Activated CD4-positive, alpha-beta T cell treated with anti-CD3 and anti-CD28 coated beads for 36 hours (primary cell): ENCODE measurements at regions not wholly inside any gene's neighbourhood (a gene's known extent, or its start where the extent isn't known, plus 50 kb on each side); places are given as distances from the start of the nearest gene placed in this dataset.
"Not testable (repeated sequence)": the region's sequence is repeated elsewhere in the genome, so short reads cannot be mapped to it uniquely, and the experiment has no call there.

Source experiments
- ATAC-seq: fragments of 200-7000 bp; cut with Tn5 transposase; one replicate; pipeline ENCODE4 v1.10.0; 2021; ENCODE audit warnings: mild to moderate bottlenecking, moderate library complexity
- CTCF ChIA-PET: fragments of 350-600 bp; sonication (Branson Sonifier 250); formaldehyde crosslinking; loops from one replicate; lab custom pipeline; 2021; ENCODE audit warnings: antibody characterized with exemption; lab: Charles Lee
- POLR2A ChIA-PET: fragments of 350-600 bp; sonication (Branson Sonifier 250); formaldehyde crosslinking; loops from one replicate; lab custom pipeline; 2021; ENCODE audit warnings: antibody characterized with exemption, inconsistent platforms; lab: Charles Lee
- DNase-seq: peaks from one replicate; pipeline ENCODE4 v3.0.0-alpha.2; 2020
- H3K27ac Mint-ChIP-seq: one replicate; pipeline ENCODE4 v1.8.0; 2021; ENCODE audit warnings: mixed read lengths
- H3K27me3 Mint-ChIP-seq: one replicate; pipeline ENCODE4 v1.8.0; 2021; ENCODE audit warnings: mixed read lengths
- H3K36me3 Mint-ChIP-seq: one replicate; pipeline ENCODE4 v1.8.0; 2021; ENCODE audit warnings: low read depth, mixed read lengths
- H3K4me1 Mint-ChIP-seq: one replicate; pipeline ENCODE4 v1.8.0; 2021; ENCODE audit warnings: mixed read lengths
- H3K4me3 Mint-ChIP-seq: one replicate; pipeline ENCODE4 v1.8.0; 2021; ENCODE audit warnings: mild to moderate bottlenecking, moderate library complexity, mixed read lengths
- H3K9me3 Mint-ChIP-seq: one replicate; pipeline ENCODE4 v1.8.0; 2021; ENCODE audit warnings: low read depth, mixed read lengths
- intact Hi-C, 2 experiments: fragments of 100-400 bp; cut with DNase I in 1 of 2; cut with micrococcal nuclease in 1 of 2; formaldehyde crosslinking; loops; one replicate each; pipeline versions ENCODE4 v1.14.2 to v1.15.1; 2022 to 2024; cut with DNase I, micrococcal nuclease

DNA sequence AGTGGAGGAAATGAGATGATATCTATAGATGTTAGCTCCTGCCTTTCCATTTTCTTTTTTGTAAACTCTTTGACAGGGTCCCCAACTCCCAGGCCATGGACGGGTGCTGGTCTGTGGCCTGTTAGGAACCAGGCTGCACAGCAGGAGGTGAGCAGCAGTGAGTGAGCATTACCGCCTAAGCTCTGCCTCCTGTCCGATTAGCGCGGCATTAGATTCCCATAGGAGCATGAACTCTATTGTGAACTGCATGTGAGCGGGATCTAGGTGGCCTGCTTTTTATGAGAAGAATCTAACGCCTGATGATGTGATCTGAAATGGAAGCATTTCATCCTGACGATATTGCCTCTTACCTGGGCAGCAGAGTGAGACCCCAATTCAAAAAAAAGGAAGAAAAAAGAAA, 56.8 kb upstream of the CHD2 start:
- Mint-ChIP-seq H3K4me1 (peaks cover 78% of the 10 kb centered on the region), H3K36me3 (no peaks in the 10 kb centered on the region), H3K27me3 (no peaks in the 10 kb centered on the region), H3K9me3 (no peaks in the 10 kb centered on the region), H3K27ac (peak overlapping the region; percentile 91), H3K4me3 (no peak overlapping the region)
- intact Hi-C loops, result loop anchor here (1.0 to 10.0 kb wide), 2 partner anchors 11 to 989 kb away; partner anchors contain the start of gene SLCO3A1 (in 1 of the 2)
- ChIA-PET POLR2A (interaction anchor here (1.4 kb wide), 1 partner anchor 34 kb away, joined by 5 read pairs; no protein-coding TSS in a partner anchor), CTCF (interaction anchor here (0.5 to 1.7 kb wide), 6 partner anchors 9 to 145 kb away, joined by 3 to 5 read pairs (median 3); no protein-coding TSS in a partner anchor)
- ATAC-seq (no peak), DNase-seq (no peak)

DNA sequence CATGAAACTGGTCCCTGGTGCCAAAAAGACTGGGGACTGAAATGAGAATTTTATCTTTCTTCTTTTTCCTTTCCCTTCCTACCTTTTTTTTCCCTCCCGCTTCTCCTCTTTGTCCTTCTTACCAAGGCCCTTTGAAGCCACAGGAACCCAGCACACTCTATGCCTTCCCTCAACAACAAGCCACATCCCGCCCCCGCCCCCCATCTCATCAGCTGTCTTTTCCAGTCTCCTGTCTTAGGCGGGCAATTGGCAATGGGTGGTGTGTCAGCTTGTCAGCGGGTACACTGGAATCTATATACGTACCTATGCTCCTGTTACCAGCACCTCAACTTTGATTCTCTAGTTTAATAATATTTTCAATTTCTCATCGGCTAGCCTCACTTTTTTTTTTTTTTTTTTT, 56.3 kb upstream of the CHD2 start:
- peak; percentile 55 for DNase-seq
- H3K36me3 Mint-ChIP-seq, result no peaks in the 10 kb centered on the region
- no peaks in the 10 kb centered on the region for H3K9me3 Mint-ChIP-seq
- ChIA-PET POLR2A (interaction anchor here (0.7 to 1.4 kb wide), 3 partner anchors 35 to 832 kb away, joined by 5 to 6 read pairs (median 5); no protein-coding TSS in a partner anchor), CTCF (interaction anchor here (0.5 to 1.7 kb wide), 5 partner anchors 11 to 144 kb away, joined by 3 to 5 read pairs (median 3); no protein-coding TSS in a partner anchor)
- peak overlapping the region; percentile 16 for H3K4me3 Mint-ChIP-seq
- peak overlapping the region; percentile 91 for H3K27ac Mint-ChIP-seq
- peak; percentile 37 for ATAC-seq
- H3K4me1 Mint-ChIP-seq, result peaks cover 78% of the 10 kb centered on the region
- no peaks in the 10 kb centered on the region for H3K27me3 Mint-ChIP-seq
- intact Hi-C loops, result loop anchor here (1.0 to 10.0 kb wide), 2 partner anchors 12 to 989 kb away; partner anchors contain the start of gene SLCO3A1 (in 1 of the 2)

DNA sequence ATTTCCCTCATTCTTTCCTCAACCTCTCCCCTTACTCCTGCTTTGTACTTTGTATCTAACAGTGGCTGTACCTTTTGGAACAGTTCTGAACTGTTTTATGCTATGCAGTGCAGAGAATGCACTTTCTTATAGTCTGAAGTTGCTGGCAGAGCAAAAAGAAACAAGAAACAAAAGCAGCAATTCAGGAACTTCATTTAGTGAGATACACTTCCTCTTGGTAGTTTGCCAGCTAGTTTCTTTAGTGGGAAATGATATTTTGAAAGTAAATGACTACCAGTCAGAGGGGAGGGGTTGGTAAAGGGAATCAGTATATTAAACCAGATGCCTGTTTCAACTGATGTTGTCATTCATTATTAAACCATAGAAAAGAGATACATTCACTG, 55.0 kb upstream of the CHD2 start:
- Mint-ChIP-seq H3K27ac (peak overlapping the region; percentile 99), H3K9me3 (peaks cover under 1% of the 10 kb centered on the region), H3K4me1 (peaks cover 79% of the 10 kb centered on the region), H3K27me3 (no peaks in the 10 kb centered on the region), H3K36me3 (no peaks in the 10 kb centered on the region), H3K4me3 (peak overlapping the region; percentile 57)
- DNase-seq (no peak), ATAC-seq (peak; percentile 43)
- ChIA-PET POLR2A (interaction anchor here (1.0 kb wide), 1 partner anchor 37 kb away, joined by 6 read pairs; no protein-coding TSS in a partner anchor), CTCF (interaction anchor here (0.7 to 1.6 kb wide), 3 partner anchors 13 to 36 kb away, joined by 3 to 5 read pairs (median 4); no protein-coding TSS in a partner anchor)
- intact Hi-C loops, result loop anchor here (1.0 to 10.0 kb wide), 4 partner anchors 14 to 990 kb away; partner anchors contain the start of gene SLCO3A1 (in 1 of the 2)

DNA sequence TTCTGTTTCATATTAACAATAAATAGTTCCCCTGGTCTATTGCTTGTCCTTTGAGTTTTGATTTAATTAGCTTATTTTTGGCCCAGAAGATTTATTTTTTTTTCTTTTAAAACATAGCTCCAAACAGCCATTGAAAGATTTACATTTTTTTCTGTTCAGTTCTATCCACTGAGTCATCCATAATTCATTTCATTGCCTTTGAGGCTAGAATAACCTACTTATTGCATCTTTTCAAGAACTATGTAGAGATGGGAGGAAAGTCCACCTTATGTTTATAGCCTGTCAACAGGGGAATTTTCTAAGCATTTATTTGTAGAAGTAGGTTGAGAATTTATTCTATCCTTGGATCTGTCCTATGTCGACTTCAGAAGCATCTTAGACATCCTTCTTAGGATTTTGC, 53.4 kb upstream of the CHD2 start:
- H3K27ac Mint-ChIP-seq, result peak overlapping the region; percentile 83
- H3K4me1 Mint-ChIP-seq, result peaks cover 76% of the 10 kb centered on the region
- H3K9me3 Mint-ChIP-seq, result peaks cover 3% of the 10 kb centered on the region
- H3K4me3 Mint-ChIP-seq, result no peak overlapping the region
- ChIA-PET POLR2A (interaction anchor here (1.2 kb wide), 1 partner anchor 36 kb away, joined by 4 read pairs; no protein-coding TSS in a partner anchor), CTCF (interaction anchor here (0.5 to 1.6 kb wide), 5 partner anchors 9 to 50 kb away, joined by 3 to 5 read pairs (median 3); no protein-coding TSS in a partner anchor)
- intact Hi-C loops, result loop anchor here (5.0 to 10.0 kb wide), 2 partner anchors 34 to 992 kb away; partner anchors contain the start of gene SLCO3A1 (in 1 of the 2)
- H3K27me3 Mint-ChIP-seq, result no peaks in the 10 kb centered on the region
- ATAC-seq, result no peak
- H3K36me3 Mint-ChIP-seq, result no peaks in the 10 kb centered on the region
- DNase-seq, result no peak

DNA sequence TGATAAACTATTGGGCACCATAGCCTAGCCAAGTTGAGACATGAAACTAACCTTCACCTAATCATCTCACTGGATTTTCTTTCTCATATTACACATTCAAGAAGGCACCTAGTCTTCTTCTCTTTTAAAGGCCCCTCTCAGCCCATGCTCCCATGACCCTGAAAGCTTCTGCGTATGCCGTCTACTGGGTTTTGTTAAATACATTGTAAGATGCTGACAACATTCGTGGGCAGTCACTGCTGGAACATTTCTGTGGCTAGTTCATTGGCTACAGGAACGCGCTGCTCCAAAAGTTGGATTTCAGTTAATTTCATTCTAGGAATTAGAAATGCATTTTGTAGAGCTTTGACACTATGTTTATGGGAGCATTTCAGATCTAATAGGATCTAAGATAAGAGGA, 52.3 kb upstream of the CHD2 start:
- Mint-ChIP-seq H3K4me1 (peaks cover 70% of the 10 kb centered on the region), H3K4me3 (no peak overlapping the region), H3K9me3 (peaks cover 3% of the 10 kb centered on the region), H3K36me3 (no peaks in the 10 kb centered on the region), H3K27ac (peak overlapping the region; percentile 83), H3K27me3 (no peaks in the 10 kb centered on the region)
- CTCF ChIA-PET, result interaction anchor here (1.3 kb wide), 1 partner anchor 37 kb away, joined by 3 read pairs; no protein-coding TSS in a partner anchor
- POLR2A ChIA-PET, result interaction anchor here (3.2 kb wide), 1 partner anchor 35 kb away, joined by 27 read pairs; no protein-coding TSS in a partner anchor
- no peak for ATAC-seq
- intact Hi-C loops, result loop anchor here (2.0 to 10.0 kb wide), 3 partner anchors 36 to 993 kb away; partner anchors contain the start of gene SLCO3A1 (in 1 of the 2)
- DNase-seq, result no peak

DNA sequence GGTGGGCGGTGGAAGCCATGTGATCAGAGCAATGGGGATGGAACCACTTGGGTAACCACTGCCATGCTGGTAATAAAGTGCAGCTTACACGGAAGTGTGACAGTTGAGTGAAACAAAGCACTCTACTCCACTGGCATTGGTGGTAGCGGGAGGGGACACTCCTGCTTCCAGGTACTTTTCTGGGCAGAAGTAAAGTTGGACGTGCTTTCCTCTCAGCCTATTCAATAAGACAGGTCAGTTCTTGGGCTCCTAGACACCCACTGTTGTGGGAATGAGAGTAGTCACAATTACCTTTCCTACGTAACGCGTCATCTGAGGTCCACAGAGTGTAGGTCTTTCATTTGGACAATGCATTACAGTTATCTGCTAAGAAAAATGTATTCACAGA, 51.7 kb upstream of the CHD2 start:
- peak; percentile 28 for DNase-seq
- Mint-ChIP-seq H3K9me3 (peaks cover 3% of the 10 kb centered on the region), H3K36me3 (no peaks in the 10 kb centered on the region), H3K4me3 (no peak overlapping the region), H3K27me3 (no peaks in the 10 kb centered on the region), H3K27ac (peak overlapping the region; percentile 83), H3K4me1 (peaks cover 68% of the 10 kb centered on the region)
- CTCF ChIA-PET, result interaction anchor here (1.2 to 1.3 kb wide), 3 partner anchors 26 to 37 kb away, joined by 3 to 4 read pairs (median 3); no protein-coding TSS in a partner anchor
- intact Hi-C loops, result loop anchor here (2.0 to 10.0 kb wide), 3 partner anchors 36 to 994 kb away; partner anchors contain the start of gene SLCO3A1 (in 1 of the 2)
- no peak for ATAC-seq
- POLR2A ChIA-PET, result interaction anchor here (0.6 to 3.2 kb wide), 4 partner anchors 14 to 34 kb away, joined by 3 to 27 read pairs (median 4); no protein-coding TSS in a partner anchor

DNA sequence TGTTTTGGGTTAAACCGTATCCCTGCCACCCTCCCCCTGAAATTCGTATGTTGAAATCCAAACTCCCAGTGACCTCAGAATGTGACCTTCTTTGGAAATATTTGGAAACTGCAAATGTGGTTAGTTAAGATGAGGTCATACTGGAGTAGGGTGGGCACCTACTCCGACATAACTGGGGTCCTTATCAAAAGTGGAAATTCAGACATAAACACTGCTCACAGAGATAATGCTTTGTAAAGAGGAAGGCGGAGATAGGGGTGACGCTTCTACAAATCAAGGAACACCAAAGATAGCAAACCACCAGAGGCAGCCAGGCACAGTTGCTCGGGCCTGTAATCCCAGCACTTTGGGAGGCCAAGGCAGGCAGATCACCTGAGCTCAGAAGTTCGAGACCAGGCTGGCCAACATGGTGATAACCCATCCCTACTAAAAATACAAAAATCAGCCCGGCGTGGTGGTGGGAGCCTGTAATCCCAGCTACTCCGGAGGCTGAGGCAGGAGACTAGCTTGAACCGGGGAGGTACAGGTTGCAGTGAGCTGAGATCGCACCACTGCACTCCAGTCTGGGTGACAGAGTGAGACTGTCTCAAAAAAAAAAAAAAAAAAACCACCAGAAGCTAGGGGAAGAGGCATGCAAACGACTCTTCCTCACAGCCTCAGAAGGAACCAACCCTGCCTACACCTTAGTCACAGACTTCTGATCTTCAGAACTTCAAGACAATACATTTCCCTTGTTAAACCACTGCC, 51.1 kb upstream of the CHD2 start:
- Mint-ChIP-seq H3K36me3 (no peaks in the 10 kb centered on the region), H3K27me3 (no peaks in the 10 kb centered on the region), H3K27ac (peak overlapping the region; percentile 83), H3K4me1 (peaks cover 67% of the 10 kb centered on the region), H3K4me3 (peak overlapping the region; percentile 52), H3K9me3 (peaks cover 3% of the 10 kb centered on the region)
- DNase-seq (peak; percentile 52), ATAC-seq (peak; percentile 84)
- intact Hi-C loops, result loop anchor here (1.0 to 10.0 kb wide), 7 partner anchors 17 to 994 kb away; partner anchors contain the start of gene SLCO3A1 (in 1 of the 2)
- ChIA-PET CTCF (interaction anchor here (1.2 to 1.9 kb wide), 3 partner anchors 27 to 51 kb away, joined by 3 to 4 read pairs (median 4); partner anchors contain the start of gene CHD2), POLR2A (interaction anchor here (0.6 to 3.2 kb wide), 7 partner anchors 15 to 41 kb away, joined by 3 to 27 read pairs (median 5); no protein-coding TSS in a partner anchor)

DNA sequence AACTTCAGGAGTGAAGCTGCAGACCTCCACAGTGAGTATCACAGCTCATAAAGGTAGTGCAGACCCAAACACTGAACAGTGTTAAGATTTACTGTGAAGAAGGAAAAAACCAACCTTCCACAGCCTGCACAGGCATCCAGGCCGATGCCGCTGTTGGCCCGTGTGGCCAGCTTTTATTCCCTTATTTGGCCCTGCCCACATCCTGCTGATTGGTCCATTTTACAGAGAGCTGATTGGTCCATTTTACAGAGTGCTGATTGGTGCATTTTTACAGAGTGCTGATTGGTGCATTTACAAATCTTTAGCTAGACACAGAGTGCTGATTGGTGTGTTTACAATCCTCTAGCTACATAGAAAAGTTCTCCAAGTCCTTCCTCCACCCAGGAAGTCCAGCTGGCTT, 49.9 kb upstream of the CHD2 start:
- H3K9me3 Mint-ChIP-seq, H3K27me3 Mint-ChIP-seq, H3K36me3 Mint-ChIP-seq, intact Hi-C loops: not testable (repeated sequence)
- ATAC-seq (peak; percentile 9), DNase-seq (peak; percentile 48)
- Mint-ChIP-seq H3K4me3 (peak overlapping the region; percentile 52), H3K27ac (peak overlapping the region; percentile 83), H3K4me1 (peaks cover 57% of the 10 kb centered on the region)
- ChIA-PET CTCF (interaction anchor here (0.8 to 2.2 kb wide), 4 partner anchors 50 to 171 kb away, joined by 3 to 6 read pairs (median 4); partner anchors contain the start of gene CHD2), POLR2A (interaction anchor here (0.6 to 3.2 kb wide), 8 partner anchors 29 to 926 kb away, joined by 3 to 27 read pairs (median 4); partner anchors contain the start of gene CHD2)
